ENCODE measurements at regions not wholly inside any gene's neighbourhood (a gene's known extent, or its start where the extent isn't known, plus 50 kb on each side); places are given as distances from the start of the nearest gene placed in this dataset.

DNA sequence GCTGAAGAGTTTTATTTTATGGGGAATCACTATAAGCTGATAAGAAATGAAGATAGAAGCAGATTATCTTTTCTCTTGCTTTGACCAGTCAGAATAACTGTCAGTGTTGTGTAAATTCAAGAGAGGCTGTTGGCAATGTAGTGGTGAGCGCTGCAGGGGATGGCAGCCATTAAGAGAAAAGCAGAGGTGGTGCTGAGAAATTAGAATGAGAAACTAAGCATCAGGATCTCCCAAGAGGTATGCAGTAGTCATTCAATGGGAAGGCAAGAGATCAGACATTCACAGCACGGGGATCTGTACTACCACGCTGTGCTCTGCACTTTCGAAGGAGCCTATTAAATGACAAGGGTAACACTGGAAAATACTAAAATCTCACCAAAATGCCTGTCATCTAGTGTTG, 768.5 kb upstream of the ACO1 start:
- TF ChIP-seq, protein P1, sequence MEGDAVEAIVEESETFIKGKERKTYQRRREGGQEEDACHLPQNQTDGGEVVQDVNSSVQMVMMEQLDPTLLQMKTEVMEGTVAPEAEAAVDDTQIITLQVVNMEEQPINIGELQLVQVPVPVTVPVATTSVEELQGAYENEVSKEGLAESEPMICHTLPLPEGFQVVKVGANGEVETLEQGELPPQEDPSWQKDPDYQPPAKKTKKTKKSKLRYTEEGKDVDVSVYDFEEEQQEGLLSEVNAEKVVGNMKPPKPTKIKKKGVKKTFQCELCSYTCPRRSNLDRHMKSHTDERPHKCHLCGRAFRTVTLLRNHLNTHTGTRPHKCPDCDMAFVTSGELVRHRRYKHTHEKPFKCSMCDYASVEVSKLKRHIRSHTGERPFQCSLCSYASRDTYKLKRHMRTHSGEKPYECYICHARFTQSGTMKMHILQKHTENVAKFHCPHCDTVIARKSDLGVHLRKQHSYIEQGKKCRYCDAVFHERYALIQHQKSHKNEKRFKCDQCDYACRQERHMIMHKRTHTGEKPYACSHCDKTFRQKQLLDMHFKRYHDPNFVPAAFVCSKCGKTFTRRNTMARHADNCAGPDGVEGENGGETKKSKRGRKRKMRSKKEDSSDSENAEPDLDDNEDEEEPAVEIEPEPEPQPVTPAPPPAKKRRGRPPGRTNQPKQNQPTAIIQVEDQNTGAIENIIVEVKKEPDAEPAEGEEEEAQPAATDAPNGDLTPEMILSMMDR (IDR thresholded peaks at IDR 0.05; ENCODE audit: low read length) = no peak
- TF ChIP-seq EZH2 (IDR thresholded peaks at IDR 0.05; ENCODE audit: borderline replicate concordance, low read length) = no peak
